GM12878 (cell line): ENCODE measurements at regions not wholly inside any gene's neighbourhood (a gene's known extent, or its start where the extent isn't known, plus 50 kb on each side); places are given as distances from the start of the nearest gene placed in this dataset.

ENCODE experiments used
- ATAC-seq: fragments of 200-7000 bp; cut with Tn5 transposase; 3 replicates; pipeline ENCODE4 v1.9.1; 2020; ENCODE audit warnings: mild to moderate bottlenecking, moderate library complexity
- BruUV-seq: library from RNA; stranded (reverse); fragments of 400-500 nt; replicated peaks from 2 replicates; lab custom pipeline; 2021; lab: Mats Ljungman, UMichigan
- CTCF ChIA-PET: fragments of 300-600 bp; sonication (Branson Sonifier 250); formaldehyde crosslinking; extraction: SDS; loops from one replicate; lab custom pipeline; 2021; ENCODE audit warnings: inconsistent platforms; lab: Yijun Ruan, JAX
- POLR2A ChIA-PET: fragments of 350-600 bp; formaldehyde crosslinking; extraction: SDS; loops from one replicate; lab custom pipeline; 2021; ENCODE audit warnings: inconsistent platforms; lab: Charles Lee
- RAD21 ChIA-PET: fragments of 300-600 bp; sonication (Branson Sonifier 250); formaldehyde crosslinking; loops from one replicate; lab custom pipeline; 2023; ENCODE audit warnings: antibody characterized with exemption; ENCODE audit not compliant: unreplicated experiment; lab: Charles Lee
- SMC1A ChIA-PET: fragments of 300-600 bp; sonication (Branson Sonifier 250); formaldehyde crosslinking; loops from one replicate; lab custom pipeline; 2023; ENCODE audit not compliant: unreplicated experiment, uncharacterized antibody; lab: Charles Lee
- DNase-seq: peaks from one replicate; pipeline ENCODE4 v3.0.0-alpha.2; 2011; ENCODE audit warnings: low read depth, low spot score
- FAIRE-seq: peaks from 3 replicates; lab custom pipeline; 2011; peaks lifted over from hg19 to GRCh38; lab: Jason Lieb, UNC
- H2AFZ ChIP-seq: 2 replicates; pipeline ENCODE4 v1.6.0; 2011; ENCODE audit warnings: low read depth, low read length, control low read depth; ENCODE audit not compliant: control insufficient read depth
- H3K27ac ChIP-seq: 2 replicates; pipeline ENCODE4 v1.5.1; 2011; ENCODE audit warnings: control low read depth; ENCODE audit not compliant: control insufficient read depth, insufficient read depth
- H3K27me3 ChIP-seq, 2 experiments: replicated peaks in 1 of 2; 2 replicates each; pipeline versions ENCODE4 v1.6.0 to v1.6.1; 2011; ENCODE audit warnings: low read length in 1 of 2; ENCODE audit not compliant: control insufficient read depth in 2 of 2, insufficient read depth in 2 of 2
- H3K36me3 ChIP-seq, 2 experiments: 2 replicates each; pipeline ENCODE4 v1.5.1; 2011; ENCODE audit warnings: low read length in 1 of 2; ENCODE audit not compliant: control insufficient read depth in 2 of 2, insufficient read depth in 2 of 2
- H3K4me1 ChIP-seq: 2 replicates; pipeline ENCODE4 v1.6.1; 2011; ENCODE audit warnings: mild to moderate bottlenecking, low read length, moderate library complexity, mixed read lengths; ENCODE audit not compliant: control insufficient read depth, insufficient read depth
- H3K4me2 ChIP-seq: 2 replicates; pipeline ENCODE4 v1.6.0; 2011; ENCODE audit warnings: control low read depth; ENCODE audit not compliant: control insufficient read depth, insufficient read depth
- H3K4me3 ChIP-seq: fragments of 200-600 bp; sonication (generic); 2 replicates; pipeline ENCODE4 v1.5.1; 2016
- H3K79me2 ChIP-seq: 2 replicates; pipeline ENCODE4 v1.6.0; 2011; ENCODE audit warnings: low read length; ENCODE audit not compliant: control insufficient read depth, insufficient read depth
- H3K9ac ChIP-seq: 2 replicates; pipeline ENCODE4 v1.8.0; 2011; ENCODE audit warnings: low read length, control low read depth, mixed read lengths; ENCODE audit not compliant: control insufficient read depth, insufficient read depth
- H3K9me3 ChIP-seq: replicated peaks from 3 replicates; pipeline ENCODE4 v1.5.1; 2011; ENCODE audit warnings: mild to moderate bottlenecking, low read length; ENCODE audit not compliant: control insufficient read depth, insufficient read depth
- H4K20me1 ChIP-seq: 2 replicates; pipeline ENCODE4 v1.6.0; 2011; ENCODE audit not compliant: control insufficient read depth, insufficient read depth
- MEF2B ChIP-seq: fragments of 450-650 bp; IDR thresholded peaks from 2 replicates; pipeline ENCODE4 v1.6.1; 2018; ENCODE audit warnings: mild to moderate bottlenecking, moderate library complexity; ENCODE audit not compliant: partially characterized antibody, poor library complexity, severe bottlenecking
- NBN ChIP-seq: fragments of 450-650 bp; IDR thresholded peaks from 2 replicates; pipeline ENCODE4 v1.6.1; 2016
- POLR2AphosphoS5 ChIP-seq: IDR thresholded peaks from 2 replicates; pipeline ENCODE4 v1.6.1; 2011; ENCODE audit warnings: mild to moderate bottlenecking, low read length, inconsistent platforms
- POU2F2 ChIP-seq: IDR thresholded peaks from 3 replicates; pipeline ENCODE4 v1.6.1; 2011; ENCODE audit warnings: low read depth, mild to moderate bottlenecking, low read length, borderline replicate concordance
- SP1 ChIP-seq: IDR thresholded peaks from one replicate; pipeline ENCODE4 v1.6.1; 2011; ENCODE audit warnings: low read depth, low read length
- ZNF24 ChIP-seq: fragments of 450-650 bp; IDR thresholded peaks from 2 replicates; pipeline ENCODE4 v1.6.1; 2017; ENCODE audit warnings: antibody characterized with exemption, mild to moderate bottlenecking
- WGBS: methylation state at CpG from one replicate; pipeline ENCODE4 v1.1.6; 2016; ENCODE audit warnings: low lambda C conversion rate; ENCODE audit not compliant: insufficient replicate concordance, insufficient coverage; ENCODE audit errors: missing lambda C conversion rate; 5-methylcytosine and 5-hydroxymethylcytosine counted together
- in situ Hi-C: fragments of 300-500 bp; cut with MboI; formaldehyde crosslinking; loops from 9 replicates; pipeline ENCODE4 v1.14.3; 2018; ENCODE audit warnings: mixed read lengths
- intact Hi-C: fragments of 100-400 bp; cut with micrococcal nuclease; formaldehyde crosslinking; loops from one replicate; pipeline ENCODE4 v1.14.2; 2022; ENCODE audit not compliant: unreplicated experiment
- TF ChIP-seq, protein P1 (sequence below): fragments of 450-650 bp; formaldehyde crosslinking; IDR thresholded peaks from 2 replicates; pipeline ENCODE4 v1.5.0; 2022; ENCODE audit warnings: mild to moderate bottlenecking, missing genetic modification characterization
- TF ChIP-seq, protein P2 (sequence below): fragments of 450-650 bp; IDR thresholded peaks from 2 replicates; pipeline ENCODE4 v1.6.1; 2017; ENCODE audit warnings: borderline replicate concordance
- TF ChIP-seq, protein P3 (sequence below): fragments of 450-650 bp; conservative IDR thresholded peaks from 2 replicates; pipeline ENCODE4 v1.6.1; 2017; ENCODE audit warnings: mild to moderate bottlenecking, moderate library complexity
- TF ChIP-seq, protein P4 (sequence below): IDR thresholded peaks from 2 replicates; pipeline ENCODE4 v1.6.1; 2012; ENCODE audit warnings: low read depth, low read length, improper control_type of control experiment
- TF ChIP-seq, protein P5 (sequence below): IDR thresholded peaks from 2 replicates; pipeline ENCODE4 v1.6.1; 2012; ENCODE audit warnings: low read depth, low read length, improper control_type of control experiment

DNA sequence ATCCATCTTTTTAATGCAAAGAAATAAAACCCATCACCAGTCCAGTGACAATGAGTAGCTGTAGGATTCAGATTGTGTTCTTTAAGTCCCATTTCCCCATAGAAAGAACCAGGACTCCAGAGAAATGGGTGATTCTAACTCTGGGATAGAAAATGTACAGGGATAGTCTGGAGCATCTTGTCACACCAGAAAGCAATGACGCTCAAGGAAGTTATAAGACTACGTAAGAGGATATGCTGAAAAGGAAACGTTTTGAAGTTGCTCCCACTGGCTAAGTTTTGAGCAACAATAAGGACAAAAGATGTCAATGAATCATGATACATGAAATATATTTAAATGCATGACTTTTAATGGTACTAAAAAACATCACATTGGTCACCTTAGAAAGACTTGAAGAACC is 360.1 kb downstream of the DLEU7 start:
- CTCF ChIA-PET, result no interaction called here
- SMC1A ChIA-PET, result interaction anchor here (0.6 to 0.9 kb wide), 2 partner anchors 161 to 272 kb away, joined by 3 read pairs; no protein-coding TSS in a partner anchor
- DNase-seq, result no peak

More for the DNA sequence above, 360.1 kb downstream of the DLEU7 start:
- no peaks in the 10 kb centered on the region; a peak in 1 of 4 replicates for H3K27me3 ChIP-seq
- no peak overlapping the region for H2AFZ ChIP-seq
- FAIRE-seq (no peak), ATAC-seq (no peak)
- no peak overlapping the region for H3K4me3 ChIP-seq
- RAD21 ChIA-PET, result no interaction called here
- H3K27ac ChIP-seq, result no peak overlapping the region
- H3K9ac ChIP-seq, result no peak overlapping the region
- BruUV-seq, result no TSS peak
- WGBS, result 60% methylated on average over 3 of the region's 3 CpGs
- intact Hi-C loops (no loop called here), in situ Hi-C loops (no loop called here)
- POLR2A ChIA-PET, result no interaction called here
- no peaks in the 10 kb centered on the region for H3K79me2 ChIP-seq
- H3K4me2 ChIP-seq, result no peak overlapping the region
- H3K9me3 ChIP-seq, result no peaks in the 10 kb centered on the region
- no peaks in the 10 kb centered on the region for H3K4me1 ChIP-seq
- no peaks in the 10 kb centered on the region for H4K20me1 ChIP-seq
- no peaks in the 10 kb centered on the region for H3K36me3 ChIP-seq
- TF ChIP-seq MEF2B (no peak), ZNF24 (no peak), POLR2AphosphoS5 (no peak), SP1 (no peak), POU2F2 (no peak), NBN (no peak)
- TF ChIP-seq, protein P1, sequence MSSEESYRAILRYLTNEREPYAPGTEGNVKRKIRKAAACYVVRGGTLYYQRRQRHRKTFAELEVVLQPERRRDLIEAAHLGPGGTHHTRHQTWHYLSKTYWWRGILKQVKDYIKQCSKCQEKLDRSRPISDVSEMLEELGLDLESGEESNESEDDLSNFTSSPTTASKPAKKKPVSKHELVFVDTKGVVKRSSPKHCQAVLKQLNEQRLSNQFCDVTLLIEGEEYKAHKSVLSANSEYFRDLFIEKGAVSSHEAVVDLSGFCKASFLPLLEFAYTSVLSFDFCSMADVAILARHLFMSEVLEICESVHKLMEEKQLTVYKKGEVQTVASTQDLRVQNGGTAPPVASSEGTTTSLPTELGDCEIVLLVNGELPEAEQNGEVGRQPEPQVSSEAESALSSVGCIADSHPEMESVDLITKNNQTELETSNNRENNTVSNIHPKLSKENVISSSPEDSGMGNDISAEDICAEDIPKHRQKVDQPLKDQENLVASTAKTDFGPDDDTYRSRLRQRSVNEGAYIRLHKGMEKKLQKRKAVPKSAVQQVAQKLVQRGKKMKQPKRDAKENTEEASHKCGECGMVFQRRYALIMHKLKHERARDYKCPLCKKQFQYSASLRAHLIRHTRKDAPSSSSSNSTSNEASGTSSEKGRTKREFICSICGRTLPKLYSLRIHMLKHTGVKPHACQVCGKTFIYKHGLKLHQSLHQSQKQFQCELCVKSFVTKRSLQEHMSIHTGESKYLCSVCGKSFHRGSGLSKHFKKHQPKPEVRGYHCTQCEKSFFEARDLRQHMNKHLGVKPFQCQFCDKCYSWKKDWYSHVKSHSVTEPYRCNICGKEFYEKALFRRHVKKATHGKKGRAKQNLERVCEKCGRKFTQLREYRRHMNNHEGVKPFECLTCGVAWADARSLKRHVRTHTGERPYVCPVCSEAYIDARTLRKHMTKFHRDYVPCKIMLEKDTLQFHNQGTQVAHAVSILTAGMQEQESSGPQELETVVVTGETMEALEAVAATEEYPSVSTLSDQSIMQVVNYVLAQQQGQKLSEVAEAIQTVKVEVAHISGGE (CRISPR knock-in tag), result no peak
- TF ChIP-seq, protein P2, sequence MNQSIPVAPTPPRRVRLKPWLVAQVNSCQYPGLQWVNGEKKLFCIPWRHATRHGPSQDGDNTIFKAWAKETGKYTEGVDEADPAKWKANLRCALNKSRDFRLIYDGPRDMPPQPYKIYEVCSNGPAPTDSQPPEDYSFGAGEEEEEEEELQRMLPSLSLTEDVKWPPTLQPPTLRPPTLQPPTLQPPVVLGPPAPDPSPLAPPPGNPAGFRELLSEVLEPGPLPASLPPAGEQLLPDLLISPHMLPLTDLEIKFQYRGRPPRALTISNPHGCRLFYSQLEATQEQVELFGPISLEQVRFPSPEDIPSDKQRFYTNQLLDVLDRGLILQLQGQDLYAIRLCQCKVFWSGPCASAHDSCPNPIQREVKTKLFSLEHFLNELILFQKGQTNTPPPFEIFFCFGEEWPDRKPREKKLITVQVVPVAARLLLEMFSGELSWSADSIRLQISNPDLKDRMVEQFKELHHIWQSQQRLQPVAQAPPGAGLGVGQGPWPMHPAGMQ, result no peak
- TF ChIP-seq, protein P3, sequence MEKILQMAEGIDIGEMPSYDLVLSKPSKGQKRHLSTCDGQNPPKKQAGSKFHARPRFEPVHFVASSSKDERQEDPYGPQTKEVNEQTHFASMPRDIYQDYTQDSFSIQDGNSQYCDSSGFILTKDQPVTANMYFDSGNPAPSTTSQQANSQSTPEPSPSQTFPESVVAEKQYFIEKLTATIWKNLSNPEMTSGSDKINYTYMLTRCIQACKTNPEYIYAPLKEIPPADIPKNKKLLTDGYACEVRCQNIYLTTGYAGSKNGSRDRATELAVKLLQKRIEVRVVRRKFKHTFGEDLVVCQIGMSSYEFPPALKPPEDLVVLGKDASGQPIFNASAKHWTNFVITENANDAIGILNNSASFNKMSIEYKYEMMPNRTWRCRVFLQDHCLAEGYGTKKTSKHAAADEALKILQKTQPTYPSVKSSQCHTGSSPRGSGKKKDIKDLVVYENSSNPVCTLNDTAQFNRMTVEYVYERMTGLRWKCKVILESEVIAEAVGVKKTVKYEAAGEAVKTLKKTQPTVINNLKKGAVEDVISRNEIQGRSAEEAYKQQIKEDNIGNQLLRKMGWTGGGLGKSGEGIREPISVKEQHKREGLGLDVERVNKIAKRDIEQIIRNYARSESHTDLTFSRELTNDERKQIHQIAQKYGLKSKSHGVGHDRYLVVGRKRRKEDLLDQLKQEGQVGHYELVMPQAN, result no peak
- TF ChIP-seq, protein P4, sequence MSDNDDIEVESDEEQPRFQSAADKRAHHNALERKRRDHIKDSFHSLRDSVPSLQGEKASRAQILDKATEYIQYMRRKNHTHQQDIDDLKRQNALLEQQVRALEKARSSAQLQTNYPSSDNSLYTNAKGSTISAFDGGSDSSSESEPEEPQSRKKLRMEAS, result no peak
- TF ChIP-seq, protein P5, sequence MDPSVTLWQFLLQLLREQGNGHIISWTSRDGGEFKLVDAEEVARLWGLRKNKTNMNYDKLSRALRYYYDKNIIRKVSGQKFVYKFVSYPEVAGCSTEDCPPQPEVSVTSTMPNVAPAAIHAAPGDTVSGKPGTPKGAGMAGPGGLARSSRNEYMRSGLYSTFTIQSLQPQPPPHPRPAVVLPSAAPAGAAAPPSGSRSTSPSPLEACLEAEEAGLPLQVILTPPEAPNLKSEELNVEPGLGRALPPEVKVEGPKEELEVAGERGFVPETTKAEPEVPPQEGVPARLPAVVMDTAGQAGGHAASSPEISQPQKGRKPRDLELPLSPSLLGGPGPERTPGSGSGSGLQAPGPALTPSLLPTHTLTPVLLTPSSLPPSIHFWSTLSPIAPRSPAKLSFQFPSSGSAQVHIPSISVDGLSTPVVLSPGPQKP, result no peak
